Amygdala (tissue), 56 donors: ENCODE measurements at regions not wholly inside any gene's neighbourhood (a gene's known extent, or its start where the extent isn't known, plus 50 kb on each side); places are given as distances from the start of the nearest gene placed in this dataset.
A peak's percentile ranks its signal among the peaks of the same experiment; 100 is the strongest.
"Not testable (repeated sequence)": the region's sequence is repeated elsewhere in the genome, so short reads cannot be mapped to it uniquely, and the experiment has no call there.

Source experiments
- DNase-seq, 56 donors: peaks; one replicate each; lab custom pipeline; 2025; lab: John Stamatoyannopoulos, UW

DNA sequence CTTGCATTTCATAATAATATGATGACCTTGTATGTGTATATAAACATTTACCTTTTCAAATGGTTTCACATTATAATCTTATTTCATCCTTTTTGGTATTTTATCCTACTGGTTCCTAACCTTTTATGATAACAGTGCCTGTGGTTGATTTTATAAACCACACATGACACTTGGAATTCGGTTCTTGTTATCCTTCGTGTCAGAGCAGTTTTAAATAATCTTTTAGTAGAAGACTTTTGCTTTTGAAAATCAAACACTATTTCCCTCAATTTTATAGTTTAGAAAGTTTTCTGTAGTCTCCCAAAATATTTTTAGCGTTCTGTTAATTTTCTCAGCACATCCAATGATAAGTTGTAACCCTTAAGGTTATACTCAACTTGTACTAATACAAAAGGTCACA lies 676.8 kb downstream of the RAPGEF2 start:
- DNase-seq = no peak

DNA sequence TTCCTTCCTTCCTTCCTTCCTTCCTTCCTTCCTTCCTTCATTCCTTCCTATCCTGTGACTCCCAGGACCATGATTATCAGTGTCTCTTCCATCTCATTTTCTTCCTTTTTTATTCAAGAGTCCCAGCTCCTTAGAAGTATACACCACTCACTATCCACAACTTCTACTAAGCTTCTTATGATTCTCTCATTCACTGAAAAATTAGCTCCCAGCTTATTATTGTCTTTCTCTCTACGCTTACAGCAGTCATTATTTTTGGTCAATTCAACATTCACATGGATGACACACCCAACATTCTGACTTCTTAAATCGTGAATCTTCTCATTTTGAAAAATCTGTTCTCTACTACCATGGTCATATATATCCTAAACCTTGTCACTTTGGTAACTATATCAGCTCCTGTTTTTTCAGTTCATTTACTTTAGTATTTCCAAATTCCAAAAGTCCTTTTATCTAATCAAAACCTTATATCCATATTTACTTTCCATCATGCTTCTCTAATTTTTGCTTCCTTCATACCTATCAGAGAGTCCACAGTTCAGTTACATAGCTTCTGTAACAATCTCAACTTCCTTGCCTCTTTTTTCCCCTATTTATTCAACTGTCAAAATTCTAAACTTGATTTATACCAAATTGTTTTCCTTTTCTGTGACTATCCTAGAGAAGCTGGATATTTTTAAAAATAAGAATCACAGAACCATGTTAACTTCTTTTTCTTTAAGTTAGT lies 677.5 kb downstream of the RAPGEF2 start:
- DNase-seq = no peak

DNA sequence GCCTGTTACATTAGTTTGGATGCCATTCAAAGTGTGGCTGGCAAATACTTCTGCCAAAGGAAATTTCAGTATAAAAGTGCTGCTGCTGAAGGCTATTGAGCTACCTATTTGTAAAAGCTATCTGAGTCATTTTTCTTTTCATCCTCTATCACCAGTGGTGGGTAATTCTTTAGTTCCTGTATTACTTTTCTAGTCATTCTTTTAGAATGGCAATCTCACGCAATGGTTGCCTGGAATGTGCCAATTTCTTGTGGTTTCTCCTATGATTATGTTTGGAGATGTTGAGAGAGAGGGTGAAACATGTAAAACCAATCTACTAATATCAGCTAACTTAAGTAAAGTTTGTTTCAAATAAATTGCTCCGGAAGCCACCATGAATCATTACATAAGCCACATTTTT lies 685.0 kb downstream of the RAPGEF2 start:
- no peak for DNase-seq

DNA sequence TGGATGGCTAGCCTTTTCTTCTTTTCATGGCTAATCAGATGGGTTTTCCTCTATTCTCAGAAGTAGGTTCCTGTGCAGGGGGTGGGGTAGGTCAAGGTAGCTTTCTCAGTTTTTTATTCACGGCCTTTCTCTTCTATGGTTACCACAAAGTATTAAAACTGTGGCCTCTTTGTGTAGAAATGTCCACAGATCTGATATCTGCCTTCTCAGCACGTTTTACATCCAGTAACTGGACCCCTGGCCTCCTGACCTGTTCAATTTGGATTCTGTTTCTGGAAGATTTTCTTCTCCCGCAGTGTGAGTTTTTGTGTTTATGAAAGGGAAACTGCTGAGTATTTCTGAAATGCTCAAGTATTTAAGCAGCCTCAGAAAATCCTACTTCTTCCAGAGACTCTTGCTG lies 688.5 kb downstream of the RAPGEF2 start:
- no peak for DNase-seq

DNA sequence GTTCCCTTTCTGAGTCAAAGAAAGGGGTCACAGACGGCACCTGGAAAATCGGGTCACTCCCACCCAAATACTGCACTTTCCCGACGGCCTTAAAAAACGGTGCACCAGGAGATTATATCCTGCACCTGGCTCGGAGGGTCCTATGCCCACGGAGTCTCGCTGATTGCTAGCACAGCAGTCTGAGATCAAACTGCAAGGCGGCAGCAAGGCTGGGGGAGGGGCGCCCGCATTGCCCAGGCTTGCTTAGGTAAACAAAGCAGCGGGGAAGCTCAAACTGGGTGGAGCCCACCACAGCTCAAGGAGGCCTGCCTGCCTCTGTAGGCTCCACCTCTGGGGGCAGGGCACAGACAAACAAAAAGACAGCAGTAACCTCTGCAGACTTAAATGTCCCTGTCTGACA lies 701.7 kb downstream of the RAPGEF2 start:
- not testable (repeated sequence) for DNase-seq

DNA sequence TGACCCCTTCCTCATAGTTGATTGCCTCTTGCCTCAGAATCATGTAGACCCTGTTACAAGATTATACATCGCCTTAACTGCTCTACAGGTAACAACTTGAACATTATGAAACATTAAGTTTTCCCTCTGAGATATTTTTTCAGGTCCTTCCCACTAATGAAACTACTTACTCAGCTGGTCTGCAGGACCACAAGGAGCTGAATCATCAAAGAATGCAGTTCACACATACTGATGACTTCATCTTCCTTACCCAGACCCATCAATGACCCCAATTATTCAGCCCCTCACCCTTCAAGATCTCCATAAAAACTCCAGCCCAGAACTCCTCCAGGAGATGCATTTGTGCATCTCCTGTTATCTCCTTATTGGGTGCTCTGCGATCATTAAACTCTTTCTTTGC lies 720.9 kb downstream of the RAPGEF2 start:
- no peak for DNase-seq

DNA sequence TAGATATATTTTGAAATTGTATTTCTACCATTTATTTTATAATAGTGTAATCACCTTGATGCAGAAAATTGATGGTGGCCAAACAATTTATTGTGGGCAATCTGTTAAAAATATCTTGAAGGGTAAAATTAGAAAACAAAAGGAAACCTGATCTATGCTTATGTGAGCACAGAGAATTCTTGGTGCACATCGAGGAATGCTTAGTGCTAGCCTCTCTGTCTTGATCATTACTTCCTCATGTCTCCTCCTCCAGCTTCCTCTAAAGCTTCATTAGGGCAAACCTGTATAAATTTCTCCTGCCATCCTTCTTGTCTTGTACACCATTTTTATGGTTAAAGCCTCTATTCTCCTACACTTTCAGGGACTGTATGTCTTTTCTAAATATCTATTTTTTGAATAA lies 725.8 kb downstream of the RAPGEF2 start:
- DNase-seq = no peak

DNA sequence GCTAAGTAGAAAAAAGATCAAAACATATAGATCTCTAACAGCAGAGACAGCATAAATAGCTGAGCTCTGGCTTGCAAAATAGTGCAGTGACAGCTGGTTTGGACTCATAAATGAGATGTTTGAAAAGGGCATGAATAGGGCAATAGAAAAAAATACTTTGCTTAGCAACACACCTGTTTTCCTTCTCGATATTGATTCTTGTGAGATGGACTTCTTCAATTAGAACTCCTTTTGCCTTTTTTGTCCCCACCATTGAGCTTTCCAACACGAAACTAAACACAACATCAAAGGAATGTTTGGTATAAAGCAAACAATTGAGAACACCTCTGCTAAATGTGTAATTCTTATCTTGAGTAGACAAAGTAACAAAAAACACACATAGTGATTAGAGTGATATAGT lies 726.3 kb downstream of the RAPGEF2 start:
- no peak for DNase-seq

DNA sequence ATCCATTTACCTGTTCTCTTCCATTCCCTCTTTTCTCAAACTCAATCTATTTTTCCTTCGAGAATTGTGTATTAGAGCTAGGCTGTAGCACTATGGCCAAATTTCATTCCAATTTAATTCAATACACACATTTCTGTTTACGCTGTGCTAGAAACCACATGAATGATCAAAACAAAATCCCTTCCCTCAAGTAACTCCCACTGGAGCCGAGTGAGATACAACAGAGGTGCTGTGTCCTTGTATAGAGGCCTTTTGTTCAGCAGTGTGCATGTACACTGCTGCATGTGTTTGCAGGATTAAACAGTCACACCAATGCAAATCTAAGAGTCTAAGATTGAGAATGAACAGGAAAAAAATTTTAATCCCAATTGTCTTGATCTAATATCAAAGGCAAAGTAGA lies 734.2 kb downstream of the RAPGEF2 start:
- DNase-seq = peak in 2 of 56 donors; percentile 1

DNA sequence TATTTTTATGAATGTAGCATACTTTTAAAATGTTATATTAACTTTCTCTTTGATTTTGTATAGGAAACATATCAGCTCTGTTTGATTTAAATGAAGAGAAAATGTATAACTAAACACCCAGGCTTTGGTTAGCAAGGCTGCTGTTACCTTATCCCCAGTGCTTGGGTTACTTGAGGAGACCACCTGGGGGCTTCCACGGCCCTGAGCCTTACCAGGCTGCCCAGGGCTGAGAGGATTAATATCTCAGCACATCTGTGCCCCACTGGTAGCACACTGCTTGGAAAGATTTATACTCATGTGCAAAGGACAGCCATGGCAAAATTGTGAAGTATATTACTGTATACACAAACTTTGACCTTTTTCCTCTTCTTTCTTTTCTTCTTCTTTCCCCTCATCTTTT lies 752.9 kb downstream of the RAPGEF2 start:
- no peak for DNase-seq

DNA sequence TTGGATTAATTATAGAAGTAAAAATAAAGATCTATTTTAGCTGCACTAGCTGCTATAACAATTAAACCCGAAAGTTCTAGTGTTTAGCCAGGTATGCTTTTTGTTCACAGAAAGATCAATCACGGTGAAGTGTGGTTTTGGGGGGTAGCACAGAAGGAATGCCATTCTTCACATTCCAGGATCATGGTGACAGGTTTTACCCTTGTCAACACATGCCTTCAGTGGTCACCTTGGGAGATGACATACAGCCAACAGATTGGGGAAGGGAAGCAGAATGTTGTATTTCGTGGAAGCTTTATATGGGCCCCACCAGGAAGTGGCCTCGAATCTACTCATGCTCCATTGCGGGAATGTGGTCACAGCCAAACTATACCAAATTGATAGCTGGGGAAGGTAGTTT lies 753.6 kb downstream of the RAPGEF2 start:
- no peak for DNase-seq

DNA sequence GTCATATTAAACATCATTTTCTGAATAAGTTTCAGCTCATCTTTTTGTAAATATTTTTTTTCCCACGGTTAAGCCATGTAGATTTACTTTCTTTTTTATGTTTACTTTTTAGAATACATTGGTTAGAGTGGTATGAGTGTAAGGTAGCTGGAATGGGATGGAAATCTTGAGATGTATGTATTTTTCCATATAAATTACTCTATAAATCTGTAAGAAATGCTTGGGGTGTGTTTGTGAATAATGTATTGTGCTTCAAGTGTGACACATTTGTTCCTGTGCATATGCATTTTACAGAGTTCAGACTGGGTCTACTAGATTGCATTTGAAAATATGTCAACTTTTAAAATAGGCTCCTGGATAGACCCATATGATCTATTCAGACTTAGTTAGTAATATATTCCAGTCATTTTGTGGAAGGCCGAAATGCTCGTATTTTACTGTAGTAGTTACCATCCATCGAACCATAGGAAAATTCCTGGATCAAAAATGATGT lies 756.8 kb downstream of the RAPGEF2 start:
- DNase-seq = no peak

DNA sequence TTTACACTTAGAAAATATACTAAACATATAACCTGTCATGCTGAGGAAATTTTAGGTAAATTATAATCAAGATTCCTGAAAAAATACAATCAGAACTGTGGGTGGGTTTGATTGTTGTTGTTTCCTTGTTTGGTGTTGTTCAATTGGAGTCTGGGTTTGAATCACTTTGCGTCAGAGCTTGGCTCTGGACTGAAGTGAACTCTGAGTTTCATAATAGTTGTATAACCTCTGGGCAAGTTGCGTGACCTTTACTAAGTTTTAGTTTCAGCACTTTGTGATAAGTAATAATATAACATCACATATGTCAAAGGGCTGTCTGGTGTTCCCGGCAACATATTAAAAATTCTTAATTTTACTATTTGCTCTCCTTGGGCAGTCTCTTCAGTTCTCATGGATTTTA lies 758.1 kb downstream of the RAPGEF2 start:
- no peak for DNase-seq

DNA sequence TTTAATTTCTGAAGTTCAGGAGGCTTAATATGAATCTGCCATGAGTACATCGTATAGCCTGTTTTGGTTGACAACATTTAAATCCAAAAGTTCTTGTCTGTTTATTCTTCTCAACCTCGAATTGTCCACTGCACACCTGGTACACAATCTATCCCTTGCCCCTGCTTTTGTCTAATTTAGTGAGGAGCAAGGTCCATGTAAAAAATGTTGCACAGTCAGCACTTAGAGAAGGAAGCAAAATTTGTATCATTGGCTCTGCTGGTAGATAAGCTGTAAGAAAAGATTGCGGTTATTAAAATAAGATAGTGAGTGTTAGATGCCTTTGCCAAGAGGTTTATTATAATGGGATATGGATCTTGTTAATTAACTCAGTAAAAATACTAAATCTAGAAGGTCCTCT lies 761.5 kb downstream of the RAPGEF2 start:
- DNase-seq = no peak

DNA sequence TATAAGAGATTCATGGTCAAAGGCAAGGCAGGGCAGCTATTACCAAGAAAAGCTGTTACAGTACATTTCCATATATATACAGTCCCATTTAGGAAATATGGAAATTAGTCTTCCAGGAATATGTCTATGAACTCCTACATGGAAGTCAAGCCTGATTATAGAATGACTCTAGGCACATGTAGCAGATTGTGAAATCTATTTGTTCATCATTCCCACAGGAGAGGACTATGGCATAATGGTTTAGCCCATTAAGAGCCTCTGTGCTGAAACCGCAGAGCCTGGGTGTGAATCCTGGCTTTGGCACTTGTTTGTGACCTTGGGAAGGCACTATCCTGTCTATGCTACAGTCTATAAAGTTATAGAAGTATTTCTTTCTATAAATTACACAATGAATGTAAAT lies 764.8 kb downstream of the RAPGEF2 start:
- no peak for DNase-seq

DNA sequence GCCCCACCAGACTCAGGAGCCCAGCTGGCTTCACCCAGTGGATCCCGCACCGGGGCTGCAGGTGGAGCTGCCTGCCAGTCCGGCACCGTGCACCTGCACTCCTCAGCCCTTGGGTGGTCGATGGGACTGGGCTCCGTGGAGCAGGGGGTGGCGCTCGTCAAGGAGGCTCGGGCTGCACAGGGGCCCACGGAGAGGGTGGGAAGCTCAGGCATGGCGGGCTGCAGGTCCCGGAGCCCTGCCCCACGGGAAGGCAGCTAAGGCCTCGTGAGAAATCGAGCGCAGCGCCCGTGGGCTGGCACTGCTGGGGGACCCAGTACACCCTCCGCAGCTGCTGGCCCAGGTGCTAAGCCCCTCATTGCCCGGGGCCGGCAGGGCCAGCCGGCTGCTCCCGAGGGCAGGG lies 766.1 kb downstream of the RAPGEF2 start:
- not testable (repeated sequence) for DNase-seq

DNA sequence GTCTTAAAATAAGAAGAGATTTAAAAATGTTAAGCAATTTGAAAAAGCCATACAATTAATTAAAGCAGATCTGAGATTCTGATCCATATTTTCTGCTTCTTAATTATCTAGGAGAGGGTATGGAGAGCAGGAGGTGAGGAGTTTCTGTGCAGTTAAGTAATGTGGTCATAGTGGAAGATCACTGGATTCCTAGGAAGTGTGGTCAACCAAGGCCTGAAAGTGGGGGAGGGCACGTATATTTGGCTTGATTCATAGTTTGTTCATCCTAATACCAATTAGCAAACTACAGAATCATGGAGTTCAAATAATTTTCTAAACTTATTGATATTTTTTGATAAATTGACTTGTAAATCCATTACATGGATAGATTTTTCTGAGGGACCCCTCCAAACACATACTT lies 768.3 kb downstream of the RAPGEF2 start:
- DNase-seq = no peak

DNA sequence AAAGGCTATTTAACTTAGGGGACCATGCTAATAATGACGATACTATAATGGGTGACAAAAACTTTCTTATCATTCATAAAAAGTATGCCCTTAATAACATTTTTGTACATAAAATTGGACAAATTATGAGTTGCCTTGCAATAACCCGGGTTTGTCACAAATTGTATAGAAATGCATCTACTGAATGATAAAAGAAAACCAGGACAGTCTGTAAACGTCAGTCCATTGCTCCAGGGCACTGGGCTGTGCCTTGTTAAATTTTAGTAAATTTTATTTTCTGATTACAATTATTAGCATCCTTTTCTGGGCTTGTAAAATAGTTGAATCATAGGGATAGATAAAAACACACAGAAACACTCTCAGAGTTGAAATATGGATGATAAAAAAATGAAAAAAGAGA lies 778.3 kb downstream of the RAPGEF2 start:
- DNase-seq = no peak

DNA sequence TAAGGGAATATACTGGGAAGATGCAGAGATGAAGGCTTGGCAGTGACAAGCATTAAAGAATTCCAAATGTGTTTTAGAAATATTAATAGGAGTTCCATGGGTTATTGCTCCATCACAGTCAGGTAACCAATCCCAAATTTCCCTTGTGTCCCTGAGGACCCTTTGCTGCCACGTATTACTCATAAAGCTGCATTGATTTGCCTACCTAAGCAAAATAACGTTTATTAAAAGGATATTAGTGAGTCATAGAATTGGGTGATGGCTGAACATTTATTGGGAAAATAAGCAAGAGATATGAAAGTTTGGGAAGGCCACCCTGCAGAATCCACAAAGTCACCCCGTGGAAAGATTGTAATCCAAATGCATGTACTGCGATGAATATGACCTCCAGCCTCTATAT lies 782.1 kb downstream of the RAPGEF2 start:
- DNase-seq = no peak

DNA sequence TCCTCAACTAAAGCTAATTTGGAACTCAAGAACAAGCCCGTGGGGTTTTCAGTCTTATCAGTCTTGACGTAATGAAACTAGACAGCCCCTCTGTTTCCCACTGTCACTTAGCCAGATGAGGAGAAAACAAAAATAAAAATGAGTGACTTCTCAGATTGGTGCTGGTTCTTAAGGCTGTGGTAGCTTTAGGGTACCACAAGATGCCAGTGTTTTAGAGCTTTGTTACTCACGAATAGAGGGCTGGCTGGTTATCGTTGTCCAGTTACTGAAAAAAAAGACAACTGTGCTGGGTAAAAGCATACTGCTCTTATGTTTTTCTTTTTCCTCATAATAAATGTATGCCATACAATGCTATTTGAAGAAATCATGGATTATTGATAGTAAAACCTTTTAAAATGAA lies 796.7 kb downstream of the RAPGEF2 start:
- no peak for DNase-seq

DNA sequence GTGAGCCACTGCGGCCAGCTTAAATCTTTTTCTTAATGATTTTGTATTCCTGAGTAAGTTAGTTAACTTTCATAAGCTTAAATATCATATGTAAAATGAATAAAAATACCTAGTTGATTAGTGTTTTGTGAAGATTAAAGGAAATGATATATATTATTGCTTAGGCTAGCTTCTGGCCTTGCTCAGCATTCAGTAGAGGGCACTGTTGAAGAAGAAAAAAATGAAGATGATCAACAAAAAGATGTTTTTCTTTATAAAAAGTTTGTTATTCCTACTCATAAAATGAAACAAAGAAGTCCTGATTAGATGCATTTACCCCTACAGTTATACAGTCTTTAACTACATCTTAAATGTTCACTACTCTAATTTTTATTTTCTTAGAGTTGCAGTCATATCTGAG lies 797.7 kb downstream of the RAPGEF2 start:
- no peak for DNase-seq

DNA sequence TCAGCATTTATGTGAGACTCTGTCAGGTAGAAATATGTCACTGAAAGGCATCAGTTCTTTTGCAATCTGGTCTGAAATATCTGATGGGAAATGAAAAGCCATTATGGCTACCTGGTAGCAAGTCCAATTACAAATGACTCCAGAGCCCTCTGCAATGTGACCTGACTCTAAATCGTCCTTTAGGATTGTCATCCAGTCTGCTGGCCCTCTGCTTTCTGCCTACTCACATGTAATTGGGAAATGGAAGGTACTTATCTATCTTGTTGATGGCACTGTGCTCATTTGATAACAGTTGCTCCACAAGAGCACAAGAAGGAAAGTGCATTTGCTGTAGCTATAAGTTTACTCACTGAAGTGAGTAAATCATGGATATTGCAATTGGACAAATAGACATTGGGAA lies 799.8 kb downstream of the RAPGEF2 start:
- no peak for DNase-seq

DNA sequence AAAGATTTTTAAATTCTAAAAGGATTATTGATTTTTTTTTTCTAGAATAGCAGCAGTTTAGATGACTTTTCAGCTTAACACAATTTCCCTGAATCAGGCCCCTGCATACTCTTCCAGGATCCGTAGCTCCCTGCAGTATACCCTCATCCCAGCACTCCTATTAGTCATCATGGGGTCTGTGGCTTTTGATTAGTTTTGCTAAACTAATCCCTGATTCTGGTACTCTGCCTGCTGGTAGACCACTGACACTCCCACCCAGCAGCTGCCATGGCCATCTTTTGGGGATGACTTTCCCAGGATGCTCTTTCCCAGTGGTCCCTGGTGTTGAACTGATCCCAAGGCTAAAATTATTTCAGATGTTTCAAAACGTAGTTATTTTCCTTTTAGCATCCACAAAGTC lies 802.0 kb downstream of the RAPGEF2 start:
- DNase-seq = no peak
